ENCODE measurements at regions not wholly inside any gene's neighbourhood (a gene's known extent, or its start where the extent isn't known, plus 50 kb on each side); places are given as distances from the start of the nearest gene placed in this dataset.

- no peak for TF ChIP-seq POLR2A (IDR thresholded peaks at IDR 0.05)
- no peak for TF ChIP-seq CTCF (IDR thresholded peaks at IDR 0.05)
Observed at GRCh38 chr13:105220063-105220462, 1315.4 kb downstream of the EFNB2 start.

Data from thyroid gland (tissue), 4 donors.